ENCODE measurements at regions not wholly inside any gene's neighbourhood (a gene's known extent, or its start where the extent isn't known, plus 50 kb on each side); places are given as distances from the start of the nearest gene placed in this dataset.

DNA sequence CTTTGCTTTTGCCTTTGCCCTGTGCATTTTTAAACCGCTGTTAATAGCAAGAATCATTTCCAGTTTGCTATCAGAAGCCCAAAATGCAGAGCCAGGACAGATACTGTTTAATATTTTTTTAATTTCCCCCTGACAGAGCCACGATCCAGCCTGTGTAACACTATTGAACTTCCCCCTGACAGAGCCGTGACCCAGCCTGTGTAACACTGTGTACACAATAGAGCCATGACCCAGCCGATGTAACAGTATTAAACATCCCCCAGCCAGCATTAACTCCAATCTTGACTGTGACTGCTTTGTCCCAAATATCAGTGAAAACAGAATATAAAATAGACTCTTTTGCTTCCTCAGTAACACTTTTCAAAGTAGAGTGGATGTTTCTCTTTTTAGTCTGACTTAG, 607.9 kb upstream of the CDH5 start:
- no peak for DNase-seq (ENCODE audit: low read depth)
- TF ChIP-seq, protein P1, sequence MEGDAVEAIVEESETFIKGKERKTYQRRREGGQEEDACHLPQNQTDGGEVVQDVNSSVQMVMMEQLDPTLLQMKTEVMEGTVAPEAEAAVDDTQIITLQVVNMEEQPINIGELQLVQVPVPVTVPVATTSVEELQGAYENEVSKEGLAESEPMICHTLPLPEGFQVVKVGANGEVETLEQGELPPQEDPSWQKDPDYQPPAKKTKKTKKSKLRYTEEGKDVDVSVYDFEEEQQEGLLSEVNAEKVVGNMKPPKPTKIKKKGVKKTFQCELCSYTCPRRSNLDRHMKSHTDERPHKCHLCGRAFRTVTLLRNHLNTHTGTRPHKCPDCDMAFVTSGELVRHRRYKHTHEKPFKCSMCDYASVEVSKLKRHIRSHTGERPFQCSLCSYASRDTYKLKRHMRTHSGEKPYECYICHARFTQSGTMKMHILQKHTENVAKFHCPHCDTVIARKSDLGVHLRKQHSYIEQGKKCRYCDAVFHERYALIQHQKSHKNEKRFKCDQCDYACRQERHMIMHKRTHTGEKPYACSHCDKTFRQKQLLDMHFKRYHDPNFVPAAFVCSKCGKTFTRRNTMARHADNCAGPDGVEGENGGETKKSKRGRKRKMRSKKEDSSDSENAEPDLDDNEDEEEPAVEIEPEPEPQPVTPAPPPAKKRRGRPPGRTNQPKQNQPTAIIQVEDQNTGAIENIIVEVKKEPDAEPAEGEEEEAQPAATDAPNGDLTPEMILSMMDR (IDR thresholded peaks at IDR 0.05; ENCODE audit: control insufficient read depth, extremely low read depth, insufficient read depth): no peak
- H3K4me3 ChIP-seq (ENCODE audit: low read depth, low read length): no peak overlapping the region

DNA sequence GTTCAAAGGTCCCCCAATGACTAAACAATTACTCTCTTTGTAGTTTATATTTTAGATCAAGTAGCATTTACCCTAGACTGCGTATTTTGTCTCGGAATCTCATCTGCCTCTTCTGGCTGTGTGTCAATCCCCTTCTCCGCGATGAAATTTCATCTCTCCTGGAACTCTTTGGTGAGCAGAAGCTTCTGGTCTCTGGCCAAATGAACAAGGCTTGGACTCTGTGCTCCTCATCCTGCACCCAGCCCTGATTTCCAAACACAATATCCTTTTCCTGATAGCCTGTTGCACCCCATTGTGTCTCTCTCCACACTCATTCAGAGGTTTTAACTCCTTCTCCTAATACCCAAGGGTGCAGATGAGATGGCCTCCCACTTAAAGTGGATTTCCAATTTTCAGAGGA, 609.4 kb upstream of the CDH5 start:
- TF ChIP-seq, protein P1 (IDR thresholded peaks at IDR 0.05; ENCODE audit: control insufficient read depth, extremely low read depth, insufficient read depth): no peak

DNA sequence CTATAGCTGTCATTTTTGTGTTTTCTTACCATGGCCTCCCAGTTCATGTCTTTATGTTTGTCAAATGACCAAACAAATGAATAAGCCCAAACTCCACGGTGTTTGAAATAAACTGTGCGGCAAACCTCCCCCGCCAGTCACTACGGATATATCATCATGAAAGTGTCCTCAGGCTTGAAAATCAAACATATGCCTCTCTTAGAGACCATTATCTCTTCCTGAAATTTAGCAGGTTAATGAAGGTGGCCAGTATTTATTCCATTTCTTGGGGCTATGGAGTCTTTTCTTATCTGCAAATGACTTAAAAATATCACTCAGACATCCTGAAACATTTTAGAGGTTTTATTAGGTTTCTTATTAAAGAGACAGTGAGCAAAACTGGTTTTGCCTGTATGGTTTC, 610.3 kb upstream of the CDH5 start:
- peak; percentile 34 for DNase-seq (ENCODE audit: low read depth)

More for the DNA sequence above, 609.4 kb upstream of the CDH5 start:
- H3K4me3 ChIP-seq (ENCODE audit: low read depth, low read length): no peak overlapping the region
- no peak for DNase-seq (ENCODE audit: low read depth)

DNA sequence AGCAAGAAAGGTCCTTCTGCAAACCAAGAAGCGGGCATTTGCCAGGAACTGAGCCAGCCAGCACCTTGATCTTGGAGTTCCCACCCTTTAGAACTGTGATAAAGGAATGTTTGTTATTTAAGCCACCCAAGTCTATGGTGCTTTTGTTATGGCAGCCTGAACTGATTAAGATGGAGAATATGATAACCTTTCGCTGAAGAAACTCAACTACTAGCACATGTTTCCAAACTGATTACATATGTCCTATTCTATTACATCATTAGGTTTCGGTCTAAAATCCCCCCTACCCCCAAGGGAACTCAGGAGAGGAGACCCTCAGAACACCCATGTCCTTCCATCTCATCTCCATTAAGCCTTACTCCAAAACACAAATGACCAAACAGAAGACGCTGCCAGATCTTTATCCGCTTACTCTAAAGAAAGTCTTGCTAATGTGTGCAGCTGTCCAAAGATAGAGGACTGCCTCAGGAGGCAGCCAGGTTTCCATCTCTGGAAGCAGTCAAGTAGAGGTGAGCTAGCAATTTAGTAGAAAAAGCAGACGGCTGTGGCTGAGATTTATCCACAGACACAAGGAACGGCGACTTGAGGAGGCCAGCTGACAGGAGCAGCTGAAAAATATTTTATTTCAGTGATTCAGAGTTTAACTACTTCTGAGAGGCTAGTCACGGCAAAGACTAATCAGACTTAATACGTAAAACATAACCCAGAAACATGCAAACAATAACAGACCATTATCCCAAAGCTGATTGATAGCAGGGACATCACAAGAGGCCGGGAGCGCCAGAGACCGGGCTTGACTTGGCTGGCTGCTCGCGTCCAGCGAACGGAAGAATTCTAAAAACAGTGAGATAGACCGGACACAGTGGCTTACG, 611.4 kb upstream of the CDH5 start:
- TF ChIP-seq, protein P1 (IDR thresholded peaks at IDR 0.05; ENCODE audit: control insufficient read depth, extremely low read depth, insufficient read depth): no peak
- DNase-seq (ENCODE audit: low read depth): no peak

More for the DNA sequence above, 610.3 kb upstream of the CDH5 start:
- H3K4me3 ChIP-seq (ENCODE audit: low read depth, low read length): no peak overlapping the region
- TF ChIP-seq, protein P1 (IDR thresholded peaks at IDR 0.05; ENCODE audit: control insufficient read depth, extremely low read depth, insufficient read depth): no peak

DNA sequence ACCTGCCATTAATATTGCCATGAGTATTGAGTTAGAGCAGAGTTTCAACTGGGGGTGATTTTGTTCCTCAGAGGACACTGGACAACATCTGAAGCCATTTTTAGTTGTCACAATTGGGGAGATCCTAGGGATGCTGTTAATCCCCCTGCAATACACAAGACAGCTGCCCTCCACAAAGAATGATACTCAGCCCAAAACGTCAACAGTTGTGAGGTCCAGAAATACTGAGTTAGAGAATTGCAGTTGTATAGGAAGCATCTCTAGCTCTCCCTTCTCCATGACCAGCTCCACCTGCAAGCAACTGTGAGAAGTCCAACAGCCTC, 614.0 kb upstream of the CDH5 start:
- TF ChIP-seq, protein P1 (IDR thresholded peaks at IDR 0.05; ENCODE audit: control insufficient read depth, extremely low read depth, insufficient read depth): no peak
- no peak overlapping the region for H3K4me3 ChIP-seq (ENCODE audit: low read depth, low read length)
- DNase-seq (ENCODE audit: low read depth): no peak

More for the DNA sequence above, 611.4 kb upstream of the CDH5 start:
- no peak overlapping the region for H3K4me3 ChIP-seq (ENCODE audit: low read depth, low read length)

DNA sequence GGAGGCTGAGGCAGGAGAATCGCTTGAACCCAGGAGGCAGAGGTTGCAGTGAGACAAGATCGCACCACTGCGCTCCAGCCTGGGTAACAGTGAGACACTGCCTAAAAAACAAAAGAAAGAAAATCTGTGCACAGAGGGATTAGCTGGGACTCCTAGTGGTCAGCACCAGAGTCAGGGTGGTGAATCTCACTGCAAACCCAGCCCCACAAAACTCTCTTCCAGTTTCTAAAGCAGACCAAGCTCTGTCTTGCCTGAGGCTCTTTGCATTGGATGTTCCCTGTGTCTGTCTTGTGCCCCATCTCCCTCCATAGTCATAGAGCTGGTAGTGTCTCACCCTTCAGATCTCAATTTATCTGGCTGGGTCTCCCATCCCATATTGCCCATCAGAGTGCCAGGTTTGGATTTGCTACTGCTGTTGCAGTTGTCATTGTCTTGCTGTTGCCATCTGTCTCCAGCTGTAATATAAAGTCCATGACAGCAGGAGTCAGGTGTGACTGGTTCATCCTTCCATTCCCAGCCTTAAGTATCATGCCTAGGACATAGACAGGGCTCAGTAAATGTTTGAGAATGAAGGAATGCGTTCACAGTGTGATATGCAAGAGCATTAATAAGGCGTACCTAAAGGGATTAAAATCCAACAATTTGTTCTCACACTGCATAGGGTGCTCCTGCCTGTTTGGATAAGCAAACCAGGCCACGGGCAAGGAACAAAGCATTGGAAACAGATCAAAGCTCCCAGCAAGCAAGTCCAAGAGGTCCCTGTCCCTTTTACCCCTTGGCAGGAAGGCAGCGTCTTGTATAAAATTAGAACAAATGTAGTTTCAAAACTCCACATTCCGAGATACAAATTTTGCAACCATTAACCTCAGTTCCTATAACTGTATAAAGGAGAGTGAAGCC, 614.6 kb upstream of the CDH5 start:
- DNase-seq (ENCODE audit: low read depth): no peak
- TF ChIP-seq, protein P1 (IDR thresholded peaks at IDR 0.05; ENCODE audit: control insufficient read depth, extremely low read depth, insufficient read depth): no peak
- no peak overlapping the region for H3K4me3 ChIP-seq (ENCODE audit: low read depth, low read length)
